GM23248 (cell line): ENCODE measurements at regions not wholly inside any gene's neighbourhood (a gene's known extent, or its start where the extent isn't known, plus 50 kb on each side); places are given as distances from the start of the nearest gene placed in this dataset.

ENCODE experiments used
- DNase-seq: peaks from one replicate; pipeline ENCODE4 v3.0.0-alpha.2; 2015
- H2AFZ ChIP-seq: fragments of 200-600 bp; sonication (generic); 2 replicates; pipeline ENCODE4 v1.6.1; 2016; ENCODE audit warnings: antibody characterized with exemption
- H3F3A ChIP-seq: fragments of 200-600 bp; sonication (generic); 2 replicates; pipeline ENCODE4 v1.6.1; 2016; ENCODE audit warnings: mild to moderate bottlenecking, antibody characterized with exemption, mixed run types; ENCODE audit not compliant: insufficient read depth
- H3K27ac ChIP-seq: fragments of 200-600 bp; sonication (generic); 2 replicates; pipeline ENCODE4 v1.5.1; 2016; ENCODE audit warnings: mild to moderate bottlenecking
- H3K27me3 ChIP-seq: fragments of 200-600 bp; sonication (generic); replicated peaks from 2 replicates; pipeline ENCODE4 v1.6.1; 2016; ENCODE audit warnings: mild to moderate bottlenecking; ENCODE audit not compliant: insufficient read depth
- H3K36me3 ChIP-seq: fragments of 200-600 bp; sonication (generic); 2 replicates; pipeline ENCODE4 v1.6.1; 2016; ENCODE audit warnings: low read depth, mild to moderate bottlenecking
- H3K4me1 ChIP-seq: fragments of 200-600 bp; sonication (generic); 2 replicates; pipeline ENCODE4 v1.6.1; 2016; ENCODE audit warnings: mild to moderate bottlenecking; ENCODE audit not compliant: insufficient read depth
- H3K4me2 ChIP-seq: fragments of 200-600 bp; sonication (generic); one replicate; pipeline ENCODE4 v1.6.1; 2016; ENCODE audit warnings: mild to moderate bottlenecking; ENCODE audit not compliant: unreplicated experiment
- H3K4me3 ChIP-seq: fragments of 200-600 bp; sonication (generic); 2 replicates; pipeline ENCODE4 v1.5.1; 2016; ENCODE audit warnings: mild to moderate bottlenecking
- H3K79me2 ChIP-seq: fragments of 200-600 bp; sonication (generic); 2 replicates; pipeline ENCODE4 v1.6.1; 2016; ENCODE audit warnings: mild to moderate bottlenecking; ENCODE audit not compliant: insufficient read depth
- H3K9ac ChIP-seq: fragments of 200-600 bp; sonication (generic); 2 replicates; pipeline ENCODE4 v1.6.1; 2016; ENCODE audit warnings: mild to moderate bottlenecking
- H3K9me2 ChIP-seq: fragments of 200-600 bp; sonication (generic); 2 replicates; pipeline ENCODE4 v1.6.1; 2016; ENCODE audit warnings: mixed run types, mild to moderate bottlenecking, moderate library complexity; ENCODE audit not compliant: insufficient read depth
- H3K9me3 ChIP-seq: fragments of 200-600 bp; sonication (generic); one replicate; pipeline ENCODE4 v1.6.1; 2017; ENCODE audit warnings: low read depth
- H4K20me1 ChIP-seq: fragments of 200-600 bp; sonication (generic); 2 replicates; pipeline ENCODE4 v1.6.0; 2016; ENCODE audit not compliant: insufficient read depth
- EZH2 ChIP-seq: fragments of 200-600 bp; sonication (generic); IDR thresholded peaks from 2 replicates; pipeline ENCODE4 v1.6.1; 2018; ENCODE audit warnings: antibody characterized with exemption, mild to moderate bottlenecking; ENCODE audit not compliant: insufficient read depth, poor library complexity, severe bottlenecking
- EZH2phosphoT487 ChIP-seq: fragments of 200-600 bp; sonication (generic); IDR thresholded peaks from 2 replicates; pipeline ENCODE4 v1.6.1; 2018; ENCODE audit warnings: antibody characterized with exemption, moderate library complexity, mild to moderate bottlenecking, low read depth; ENCODE audit not compliant: insufficient read depth
- WGBS, 2 experiments: methylation state at CpG; one replicate each; pipeline ENCODE4 v1.1.6; 2015 to 2017; ENCODE audit warnings: low lambda C conversion rate in 2 of 2, low coverage in 1 of 2; ENCODE audit errors: missing lambda C conversion rate in 2 of 2; 5-methylcytosine and 5-hydroxymethylcytosine counted together
- in situ Hi-C: fragments of 300-500 bp; cut with MboI; formaldehyde crosslinking; loops from 2 replicates; pipeline ENCODE4 v1.15.0; 2020

- Histone ChIP-seq H3K9me2 (no peaks in the 10 kb centered on the region), H3K27ac (no peak overlapping the region)
Measured at GRCh38 chr4:157727163-157727562, 445.7 kb downstream of the GASK1B start.

GRCh38 chr4:157722146-157722545, 450.7 kb downstream of the GASK1B start:
- Histone ChIP-seq H3F3A (no peaks in the 10 kb centered on the region), H3K9ac (no peak overlapping the region), H4K20me1 (no peaks in the 10 kb centered on the region), H2AFZ (no peak overlapping the region), H3K4me2 (no peak overlapping the region), H3K4me1 (no peaks in the 10 kb centered on the region), H3K4me3 (no peak overlapping the region), H3K79me2 (no peaks in the 10 kb centered on the region), H3K27ac (no peak overlapping the region), H3K36me3 (no peaks in the 10 kb centered on the region), H3K9me2 (no peaks in the 10 kb centered on the region), H3K27me3 (no peaks in the 10 kb centered on the region), H3K9me3 (no peaks in the 10 kb centered on the region)
- no peak for DNase-seq
- in situ Hi-C loops: no loop called here
- TF ChIP-seq EZH2: no peak
- TF ChIP-seq EZH2phosphoT487: no peak

More at GRCh38 chr4:157727163-157727562, 445.7 kb downstream of the GASK1B start:
- DNase-seq: no peak
- Histone ChIP-seq H3F3A (no peaks in the 10 kb centered on the region), H3K4me2 (no peak overlapping the region), H3K9me3 (no peaks in the 10 kb centered on the region), H3K79me2 (no peaks in the 10 kb centered on the region), H4K20me1 (no peaks in the 10 kb centered on the region), H2AFZ (no peak overlapping the region), H3K4me1 (no peaks in the 10 kb centered on the region), H3K36me3 (no peaks in the 10 kb centered on the region), H3K9ac (no peak overlapping the region), H3K27me3 (no peaks in the 10 kb centered on the region), H3K4me3 (no peak overlapping the region)
- 9% methylated on average over 2 of the region's 2 CpGs for WGBS, 2 experiments
- TF ChIP-seq EZH2phosphoT487 (no peak), EZH2 (no peak)
- in situ Hi-C loops: no loop called here

GRCh38 chr4:157713342-157713741, 459.5 kb downstream of the GASK1B start:
- no peaks in the 10 kb centered on the region for H3F3A ChIP-seq
- TF ChIP-seq EZH2 (no peak), EZH2phosphoT487 (no peak)
- 6 to 9% methylated on average over 4 of the region's 4 CpGs for WGBS, 2 experiments
- no peak overlapping the region for H3K4me3 ChIP-seq
- H3K4me1 ChIP-seq: no peaks in the 10 kb centered on the region
- no peak for DNase-seq
- H3K9me3 ChIP-seq: no peaks in the 10 kb centered on the region
- no peak overlapping the region for H2AFZ ChIP-seq
- H3K27me3 ChIP-seq: no peaks in the 10 kb centered on the region
- in situ Hi-C loops: no loop called here
- H3K36me3 ChIP-seq: no peaks in the 10 kb centered on the region
- no peak overlapping the region for H3K9ac ChIP-seq
- H4K20me1 ChIP-seq: no peaks in the 10 kb centered on the region
- no peaks in the 10 kb centered on the region for H3K79me2 ChIP-seq
- no peak overlapping the region for H3K4me2 ChIP-seq
- no peaks in the 10 kb centered on the region for H3K9me2 ChIP-seq
- no peak overlapping the region for H3K27ac ChIP-seq

- WGBS, 2 experiments: 30 to 39% methylated on average over 2 of the region's 2 CpGs
- Histone ChIP-seq H3K4me3 (no peak overlapping the region), H3K36me3 (no peaks in the 10 kb centered on the region), H3K27me3 (no peaks in the 10 kb centered on the region), H3K9me3 (no peaks in the 10 kb centered on the region), H3F3A (no peaks in the 10 kb centered on the region), H3K4me1 (no peaks in the 10 kb centered on the region), H3K27ac (no peak overlapping the region), H4K20me1 (no peaks in the 10 kb centered on the region), H2AFZ (no peak overlapping the region), H3K79me2 (no peaks in the 10 kb centered on the region), H3K9ac (no peak overlapping the region), H3K9me2 (no peaks in the 10 kb centered on the region), H3K4me2 (no peak overlapping the region)
- TF ChIP-seq EZH2 (no peak), EZH2phosphoT487 (no peak)
- in situ Hi-C loops: no loop called here
- no peak for DNase-seq
Measured at GRCh38 chr4:157706155-157706554, 466.7 kb downstream of the GASK1B start.

GRCh38 chr4:157702831-157703230, 470.0 kb downstream of the GASK1B start:
- no peak overlapping the region for H2AFZ ChIP-seq
- no peaks in the 10 kb centered on the region for H3K4me1 ChIP-seq
- no peak overlapping the region for H3K4me3 ChIP-seq
- no peaks in the 10 kb centered on the region for H3K9me3 ChIP-seq
- TF ChIP-seq EZH2 (no peak), EZH2phosphoT487 (no peak)
- DNase-seq: no peak
- no peaks in the 10 kb centered on the region for H3F3A ChIP-seq
- no peak overlapping the region for H3K9ac ChIP-seq
- H3K4me2 ChIP-seq: no peak overlapping the region
- no peak overlapping the region for H3K27ac ChIP-seq
- no peaks in the 10 kb centered on the region for H3K79me2 ChIP-seq
- in situ Hi-C loops: no loop called here
- no peaks in the 10 kb centered on the region for H4K20me1 ChIP-seq
- no peaks in the 10 kb centered on the region for H3K9me2 ChIP-seq
- H3K27me3 ChIP-seq: no peaks in the 10 kb centered on the region
- WGBS, 2 experiments: 19 to 32% methylated on average over 3 of the region's 3 CpGs
- no peaks in the 10 kb centered on the region for H3K36me3 ChIP-seq
